ENCODE measurements at regions not wholly inside any gene's neighbourhood (a gene's known extent, or its start where the extent isn't known, plus 50 kb on each side); places are given as distances from the start of the nearest gene placed in this dataset.

DNA sequence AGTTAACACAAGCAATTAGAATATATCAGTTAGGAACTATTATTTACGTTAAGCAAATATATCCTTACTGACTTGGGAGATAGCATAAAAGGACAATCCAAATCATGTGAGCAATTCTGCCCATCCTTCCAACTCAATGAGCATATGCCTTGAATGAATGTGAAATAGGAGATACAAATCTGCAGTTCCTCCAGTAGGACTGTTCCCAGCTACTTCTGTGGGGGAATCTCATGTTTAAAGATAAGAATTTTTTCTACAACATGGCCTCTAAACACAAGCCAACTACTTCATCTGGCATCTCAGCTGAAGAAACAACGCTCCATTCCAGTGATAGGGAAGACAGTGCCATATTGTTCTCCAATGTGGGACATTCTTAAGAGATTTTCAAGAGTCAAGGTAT, 110.7 kb upstream of the NIPBL start:
- no peak overlapping the region for H2AFZ ChIP-seq (ENCODE audit: low read depth, low read length)
- TF ChIP-seq EZH2phosphoT487 (IDR thresholded peaks at IDR 0.05; ENCODE audit: low read depth): no peak
- TF ChIP-seq, protein P1, sequence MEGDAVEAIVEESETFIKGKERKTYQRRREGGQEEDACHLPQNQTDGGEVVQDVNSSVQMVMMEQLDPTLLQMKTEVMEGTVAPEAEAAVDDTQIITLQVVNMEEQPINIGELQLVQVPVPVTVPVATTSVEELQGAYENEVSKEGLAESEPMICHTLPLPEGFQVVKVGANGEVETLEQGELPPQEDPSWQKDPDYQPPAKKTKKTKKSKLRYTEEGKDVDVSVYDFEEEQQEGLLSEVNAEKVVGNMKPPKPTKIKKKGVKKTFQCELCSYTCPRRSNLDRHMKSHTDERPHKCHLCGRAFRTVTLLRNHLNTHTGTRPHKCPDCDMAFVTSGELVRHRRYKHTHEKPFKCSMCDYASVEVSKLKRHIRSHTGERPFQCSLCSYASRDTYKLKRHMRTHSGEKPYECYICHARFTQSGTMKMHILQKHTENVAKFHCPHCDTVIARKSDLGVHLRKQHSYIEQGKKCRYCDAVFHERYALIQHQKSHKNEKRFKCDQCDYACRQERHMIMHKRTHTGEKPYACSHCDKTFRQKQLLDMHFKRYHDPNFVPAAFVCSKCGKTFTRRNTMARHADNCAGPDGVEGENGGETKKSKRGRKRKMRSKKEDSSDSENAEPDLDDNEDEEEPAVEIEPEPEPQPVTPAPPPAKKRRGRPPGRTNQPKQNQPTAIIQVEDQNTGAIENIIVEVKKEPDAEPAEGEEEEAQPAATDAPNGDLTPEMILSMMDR (IDR thresholded peaks at IDR 0.05; ENCODE audit: low read depth, low read length): no peak
- no peak overlapping the region for H3K27ac ChIP-seq (ENCODE audit: low read length)
- no peaks in the 10 kb centered on the region for H3K79me2 ChIP-seq (ENCODE audit: low read length)
- H3K27me3 ChIP-seq (ENCODE audit: low read depth, low read length): no peaks in the 10 kb centered on the region
- H3K4me2 ChIP-seq (ENCODE audit: low read length): no peak overlapping the region
- no peak overlapping the region for H3K4me3 ChIP-seq (ENCODE audit: low read length)
- H3K9ac ChIP-seq (ENCODE audit: low read length): no peak overlapping the region
- H3K36me3 ChIP-seq (replicated peaks; ENCODE audit: low read depth, low read length): no peaks in the 10 kb centered on the region
- no peaks in the 10 kb centered on the region for H3K9me3 ChIP-seq (ENCODE audit: insufficient read depth, low read length)
- H3K4me1 ChIP-seq (ENCODE audit: low read length): no peaks in the 10 kb centered on the region
- H4K20me1 ChIP-seq (ENCODE audit: insufficient read depth, low read length): no peaks in the 10 kb centered on the region

DNA sequence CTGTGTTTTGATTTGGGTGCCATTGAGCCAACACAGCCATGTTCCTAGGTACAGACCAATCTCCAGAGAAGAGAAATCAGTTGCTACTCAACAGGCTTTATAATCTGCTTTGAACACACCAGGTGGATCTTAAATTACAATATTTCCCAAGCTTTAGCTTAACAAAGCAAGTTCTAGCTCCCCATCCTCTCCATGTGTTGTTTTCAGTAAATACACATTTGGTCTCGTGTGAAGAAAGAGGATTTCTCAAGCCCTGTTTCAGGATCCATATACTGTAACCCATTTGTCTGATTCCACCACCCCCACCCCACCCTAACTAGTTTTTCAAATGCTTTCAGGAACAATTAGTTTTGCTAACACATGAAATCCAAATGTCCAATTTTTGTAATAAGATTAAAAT, 109.6 kb upstream of the NIPBL start:
- Histone ChIP-seq H3K4me2 (ENCODE audit: low read length) (no peak overlapping the region), H3K36me3 (replicated peaks; ENCODE audit: low read depth, low read length) (no peaks in the 10 kb centered on the region), H3K9ac (ENCODE audit: low read length) (no peak overlapping the region), H2AFZ (ENCODE audit: low read depth, low read length) (no peak overlapping the region), H4K20me1 (ENCODE audit: insufficient read depth, low read length) (no peaks in the 10 kb centered on the region), H3K4me3 (ENCODE audit: low read length) (no peak overlapping the region), H3K9me3 (ENCODE audit: insufficient read depth, low read length) (no peaks in the 10 kb centered on the region), H3K27me3 (ENCODE audit: low read depth, low read length) (no peaks in the 10 kb centered on the region), H3K27ac (ENCODE audit: low read length) (no peak overlapping the region), H3K79me2 (ENCODE audit: low read length) (no peaks in the 10 kb centered on the region), H3K4me1 (ENCODE audit: low read length) (no peaks in the 10 kb centered on the region)
- TF ChIP-seq EZH2phosphoT487 (IDR thresholded peaks at IDR 0.05; ENCODE audit: low read depth): no peak
- TF ChIP-seq, protein P1 (IDR thresholded peaks at IDR 0.05; ENCODE audit: low read depth, low read length): no peak

DNA sequence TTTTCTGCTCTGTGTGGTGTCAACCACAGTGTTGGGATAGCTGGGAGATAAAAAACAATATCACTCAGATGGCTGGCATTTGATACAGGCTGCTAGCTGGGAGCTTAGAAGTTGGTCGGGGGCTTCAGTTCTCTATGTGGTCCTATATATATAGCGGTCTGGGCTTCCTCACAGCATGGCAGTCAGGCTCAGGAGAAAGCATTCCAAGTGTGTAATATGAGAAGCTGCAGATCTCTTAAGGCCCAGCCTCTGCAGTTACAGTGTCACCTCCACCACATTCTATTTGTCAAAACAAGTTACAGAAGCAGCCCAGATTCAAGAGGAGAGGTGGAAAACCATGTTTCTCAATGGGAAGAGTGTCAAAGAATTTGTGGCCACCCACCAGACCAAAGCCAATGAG, 108.1 kb upstream of the NIPBL start:
- H4K20me1 ChIP-seq (ENCODE audit: insufficient read depth, low read length): no peaks in the 10 kb centered on the region
- H2AFZ ChIP-seq (ENCODE audit: low read depth, low read length): no peak overlapping the region
- H3K79me2 ChIP-seq (ENCODE audit: low read length): no peaks in the 10 kb centered on the region
- H3K36me3 ChIP-seq (replicated peaks; ENCODE audit: low read depth, low read length): no peaks in the 10 kb centered on the region
- H3K27ac ChIP-seq (ENCODE audit: low read length): no peak overlapping the region
- H3K4me3 ChIP-seq (ENCODE audit: low read length): no peak overlapping the region
- TF ChIP-seq, protein P1 (IDR thresholded peaks at IDR 0.05; ENCODE audit: low read depth, low read length): no peak
- TF ChIP-seq EZH2phosphoT487 (IDR thresholded peaks at IDR 0.05; ENCODE audit: low read depth): no peak
- H3K4me1 ChIP-seq (ENCODE audit: low read length): no peaks in the 10 kb centered on the region
- no peak overlapping the region for H3K4me2 ChIP-seq (ENCODE audit: low read length)
- H3K9ac ChIP-seq (ENCODE audit: low read length): no peak overlapping the region
- H3K27me3 ChIP-seq (ENCODE audit: low read depth, low read length): no peaks in the 10 kb centered on the region
- H3K9me3 ChIP-seq (ENCODE audit: insufficient read depth, low read length): no peaks in the 10 kb centered on the region

DNA sequence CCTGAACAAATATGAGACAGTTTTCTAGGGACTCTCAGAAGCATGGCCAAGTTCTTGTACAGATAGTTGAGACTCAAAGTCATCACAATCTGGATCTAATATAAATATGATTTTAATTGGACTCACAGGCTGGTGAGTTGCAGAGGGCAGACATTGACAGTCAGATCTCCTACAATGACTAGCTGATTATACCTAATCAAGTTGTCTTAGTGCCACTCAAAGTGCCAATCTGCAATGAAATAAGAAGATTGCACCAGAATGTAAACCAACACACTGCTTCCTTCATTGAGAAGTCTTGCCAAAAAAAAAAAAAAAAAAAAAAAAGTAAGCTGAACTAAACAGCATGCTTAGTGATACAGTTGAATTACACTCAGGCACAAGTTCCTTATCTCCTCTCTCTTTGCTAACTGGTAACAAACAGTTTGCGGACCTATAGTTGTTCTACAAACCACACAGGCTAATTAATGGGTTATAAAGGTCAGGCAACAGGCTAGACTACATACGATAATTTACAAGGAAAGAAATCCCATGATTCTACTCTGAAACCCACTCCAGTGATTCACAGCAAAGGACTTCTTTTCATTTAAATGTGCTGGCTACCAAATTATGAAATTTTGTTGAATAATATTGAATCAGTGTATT, 107.3 kb upstream of the NIPBL start:
- no peaks in the 10 kb centered on the region for H3K9me3 ChIP-seq (ENCODE audit: insufficient read depth, low read length)
- no peak overlapping the region for H3K9ac ChIP-seq (ENCODE audit: low read length)
- no peaks in the 10 kb centered on the region for H3K4me1 ChIP-seq (ENCODE audit: low read length)
- H3K79me2 ChIP-seq (ENCODE audit: low read length): no peaks in the 10 kb centered on the region
- H3K27me3 ChIP-seq (ENCODE audit: low read depth, low read length): no peaks in the 10 kb centered on the region
- no peaks in the 10 kb centered on the region for H4K20me1 ChIP-seq (ENCODE audit: insufficient read depth, low read length)
- H2AFZ ChIP-seq (ENCODE audit: low read depth, low read length): no peak overlapping the region
- no peak overlapping the region for H3K4me2 ChIP-seq (ENCODE audit: low read length)
- H3K36me3 ChIP-seq (replicated peaks; ENCODE audit: low read depth, low read length): no peaks in the 10 kb centered on the region
- no peak overlapping the region for H3K27ac ChIP-seq (ENCODE audit: low read length)
- TF ChIP-seq, protein P1 (IDR thresholded peaks at IDR 0.05; ENCODE audit: low read depth, low read length): no peak
- TF ChIP-seq EZH2phosphoT487 (IDR thresholded peaks at IDR 0.05; ENCODE audit: low read depth): no peak
- H3K4me3 ChIP-seq (ENCODE audit: low read length): no peak overlapping the region

Measured in OCI-LY3 (cell line).